DOHH2 (cell line): ENCODE measurements at regions not wholly inside any gene's neighbourhood (a gene's known extent, or its start where the extent isn't known, plus 50 kb on each side); places are given as distances from the start of the nearest gene placed in this dataset.
"Not testable (repeated sequence)": the region's sequence is repeated elsewhere in the genome, so short reads cannot be mapped to it uniquely, and the experiment has no call there.

Experiments
- H3F3A ChIP-seq: fragments of 200-600 bp; sonication (generic), shearing (Covaris generic); 2 replicates; pipeline ENCODE4 v1.6.0; 2016; ENCODE audit warnings: antibody characterized with exemption, mild to moderate bottlenecking; ENCODE audit not compliant: control insufficient read depth, insufficient read depth
- H3K27ac ChIP-seq: fragments of 200-600 bp; sonication (generic); 2 replicates; pipeline ENCODE4 v1.5.1; 2014; ENCODE audit warnings: low read depth, mild to moderate bottlenecking, low read length, moderate library complexity
- H3K27me3 ChIP-seq: fragments of 200-600 bp; sonication (generic); 2 replicates; pipeline ENCODE4 v1.6.1; 2014; ENCODE audit warnings: mild to moderate bottlenecking, low read length, mixed read lengths; ENCODE audit not compliant: control insufficient read depth
- H3K36me3 ChIP-seq: fragments of 200-600 bp; sonication (generic); 2 replicates; pipeline ENCODE4 v1.6.1; 2014; ENCODE audit warnings: mild to moderate bottlenecking, low read length, moderate library complexity, mixed read lengths; ENCODE audit not compliant: control insufficient read depth
- H3K4me1 ChIP-seq: fragments of 200-600 bp; sonication (generic); 2 replicates; pipeline ENCODE4 v1.6.1; 2014; ENCODE audit warnings: mild to moderate bottlenecking, low read length, mixed read lengths; ENCODE audit not compliant: control insufficient read depth
- H3K4me2 ChIP-seq: fragments of 200-600 bp; sonication (generic); 2 replicates; pipeline ENCODE4 v1.6.0; 2014; ENCODE audit warnings: mild to moderate bottlenecking, low read length, moderate library complexity
- H3K4me3 ChIP-seq: fragments of 200-600 bp; sonication (generic); 2 replicates; pipeline ENCODE4 v1.5.1; 2014; ENCODE audit warnings: mild to moderate bottlenecking, low read length, mixed read lengths
- H3K79me2 ChIP-seq: fragments of 200-600 bp; sonication (generic); 2 replicates; pipeline ENCODE4 v1.6.1; 2014; ENCODE audit warnings: mild to moderate bottlenecking, low read length, mixed read lengths; ENCODE audit not compliant: control insufficient read depth
- H3K9me2 ChIP-seq: fragments of 200-600 bp; sonication (generic); replicated peaks from 2 replicates; pipeline ENCODE4 v1.6.1; 2014; ENCODE audit warnings: mild to moderate bottlenecking, low read length, mixed read lengths; ENCODE audit not compliant: control insufficient read depth
- H3K9me3 ChIP-seq: fragments of 200-600 bp; sonication (generic); 2 replicates; pipeline ENCODE4 v1.6.1; 2014; ENCODE audit warnings: antibody characterized with exemption, low read length, mixed read lengths; ENCODE audit not compliant: control insufficient read depth, insufficient read depth
- H4K20me1 ChIP-seq: fragments of 200-600 bp; sonication (generic); 2 replicates; pipeline ENCODE4 v1.6.0; 2014; ENCODE audit warnings: low read depth, mild to moderate bottlenecking, antibody characterized with exemption, low read length, moderate library complexity; ENCODE audit not compliant: control insufficient read depth, insufficient read depth
- EZH2phosphoT487 ChIP-seq: fragments of 200-600 bp; sonication (generic); IDR thresholded peaks from 2 replicates; pipeline ENCODE4 v1.6.1; 2017; ENCODE audit warnings: borderline replicate concordance, mild to moderate bottlenecking, antibody characterized with exemption, low read length, moderate library complexity, mixed read lengths
- TF ChIP-seq, protein P1 (sequence below): fragments of 200-600 bp; sonication (generic); IDR thresholded peaks from one replicate; pipeline ENCODE4 v1.5.1; 2014; ENCODE audit warnings: antibody characterized with exemption, mild to moderate bottlenecking, low read depth, low read length; ENCODE audit not compliant: poor library complexity, severe bottlenecking

DNA sequence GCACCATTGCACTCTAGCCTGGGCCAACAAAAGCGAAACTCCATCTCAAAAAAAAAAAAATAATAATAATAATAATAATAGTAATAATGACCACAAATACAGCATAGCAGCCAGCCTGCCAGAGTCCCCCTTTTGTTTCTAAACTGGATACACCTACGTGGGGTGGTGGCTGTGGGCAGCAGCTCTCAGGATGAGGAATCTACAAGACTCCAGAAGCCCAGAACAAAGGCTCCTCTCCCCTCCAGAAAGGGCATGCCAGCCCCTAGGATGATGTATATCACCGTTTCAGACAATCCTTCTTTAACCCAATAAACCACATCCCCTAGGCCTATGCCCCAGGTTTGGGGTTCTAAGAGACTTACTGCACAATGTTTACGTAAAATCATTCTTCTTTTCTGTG, 155.9 kb downstream of the QRSL1 start:
- H3K9me2 ChIP-seq = no peaks in the 10 kb centered on the region
- H3K27ac ChIP-seq = no peak overlapping the region
- H3K27me3 ChIP-seq = no peaks in the 10 kb centered on the region
- no peaks in the 10 kb centered on the region for H4K20me1 ChIP-seq
- H3K36me3 ChIP-seq = no peaks in the 10 kb centered on the region
- H3K4me3 ChIP-seq = no peak overlapping the region
- no peak for TF ChIP-seq EZH2phosphoT487
- TF ChIP-seq, protein P1, sequence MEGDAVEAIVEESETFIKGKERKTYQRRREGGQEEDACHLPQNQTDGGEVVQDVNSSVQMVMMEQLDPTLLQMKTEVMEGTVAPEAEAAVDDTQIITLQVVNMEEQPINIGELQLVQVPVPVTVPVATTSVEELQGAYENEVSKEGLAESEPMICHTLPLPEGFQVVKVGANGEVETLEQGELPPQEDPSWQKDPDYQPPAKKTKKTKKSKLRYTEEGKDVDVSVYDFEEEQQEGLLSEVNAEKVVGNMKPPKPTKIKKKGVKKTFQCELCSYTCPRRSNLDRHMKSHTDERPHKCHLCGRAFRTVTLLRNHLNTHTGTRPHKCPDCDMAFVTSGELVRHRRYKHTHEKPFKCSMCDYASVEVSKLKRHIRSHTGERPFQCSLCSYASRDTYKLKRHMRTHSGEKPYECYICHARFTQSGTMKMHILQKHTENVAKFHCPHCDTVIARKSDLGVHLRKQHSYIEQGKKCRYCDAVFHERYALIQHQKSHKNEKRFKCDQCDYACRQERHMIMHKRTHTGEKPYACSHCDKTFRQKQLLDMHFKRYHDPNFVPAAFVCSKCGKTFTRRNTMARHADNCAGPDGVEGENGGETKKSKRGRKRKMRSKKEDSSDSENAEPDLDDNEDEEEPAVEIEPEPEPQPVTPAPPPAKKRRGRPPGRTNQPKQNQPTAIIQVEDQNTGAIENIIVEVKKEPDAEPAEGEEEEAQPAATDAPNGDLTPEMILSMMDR = no peak
- no peaks in the 10 kb centered on the region for H3F3A ChIP-seq
- H3K79me2 ChIP-seq = no peaks in the 10 kb centered on the region
- H3K9me3 ChIP-seq = peaks cover 3% of the 10 kb centered on the region
- no peaks in the 10 kb centered on the region for H3K4me1 ChIP-seq
- H3K4me2 ChIP-seq = no peak overlapping the region

DNA sequence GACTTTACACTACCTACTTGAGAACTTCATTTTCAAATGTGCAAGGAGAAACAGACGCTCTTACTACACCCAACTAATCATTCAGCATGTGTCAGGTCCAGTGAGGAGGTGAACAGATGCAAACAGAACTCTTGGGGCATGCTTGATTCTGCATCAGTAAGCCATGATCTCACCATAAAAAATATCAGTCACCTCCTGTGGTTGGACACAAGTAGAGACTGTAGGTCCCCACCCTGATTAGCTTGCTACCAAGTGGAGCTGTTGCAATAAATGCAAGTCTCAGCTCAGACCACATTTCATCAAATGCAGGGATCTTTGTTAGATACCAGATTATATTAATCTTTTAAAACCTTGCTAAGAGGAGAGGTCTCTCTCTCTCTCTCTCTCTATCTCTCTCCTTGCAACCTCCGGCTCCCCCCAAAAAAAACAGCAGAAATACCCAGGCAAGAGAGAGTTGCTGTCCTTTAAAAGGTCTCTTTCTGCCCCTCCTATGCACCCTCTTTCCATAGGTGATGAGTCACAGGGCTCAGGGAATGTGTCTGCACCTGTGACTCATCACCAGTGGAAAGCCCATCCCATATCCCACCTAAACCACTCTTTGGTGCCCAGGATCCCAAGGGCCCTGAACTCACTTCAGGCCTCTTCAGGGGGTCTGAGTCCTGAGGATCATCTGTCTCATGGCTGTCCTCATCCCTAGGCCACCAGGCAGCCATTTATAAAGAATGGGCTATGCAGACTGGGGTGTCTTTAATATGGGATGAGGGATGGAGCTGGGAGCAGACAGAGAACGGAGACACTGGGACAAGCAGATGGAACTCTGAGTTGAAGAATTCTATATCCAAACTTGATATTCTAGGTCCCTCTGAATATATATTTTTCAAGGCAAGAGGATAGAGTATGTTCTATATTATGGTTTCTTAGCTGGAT, 154.5 kb downstream of the QRSL1 start:
- Histone ChIP-seq H3K36me3 (no peaks in the 10 kb centered on the region), H3K79me2 (no peaks in the 10 kb centered on the region), H3K4me1 (no peaks in the 10 kb centered on the region), H3K4me2 (no peak overlapping the region), H3F3A (no peaks in the 10 kb centered on the region), H3K4me3 (no peak overlapping the region), H3K27me3 (no peaks in the 10 kb centered on the region), H3K9me3 (peaks cover 11% of the 10 kb centered on the region), H3K9me2 (no peaks in the 10 kb centered on the region), H4K20me1 (no peaks in the 10 kb centered on the region), H3K27ac (no peak overlapping the region)
- TF ChIP-seq, protein P1 = no peak
- no peak for TF ChIP-seq EZH2phosphoT487

DNA sequence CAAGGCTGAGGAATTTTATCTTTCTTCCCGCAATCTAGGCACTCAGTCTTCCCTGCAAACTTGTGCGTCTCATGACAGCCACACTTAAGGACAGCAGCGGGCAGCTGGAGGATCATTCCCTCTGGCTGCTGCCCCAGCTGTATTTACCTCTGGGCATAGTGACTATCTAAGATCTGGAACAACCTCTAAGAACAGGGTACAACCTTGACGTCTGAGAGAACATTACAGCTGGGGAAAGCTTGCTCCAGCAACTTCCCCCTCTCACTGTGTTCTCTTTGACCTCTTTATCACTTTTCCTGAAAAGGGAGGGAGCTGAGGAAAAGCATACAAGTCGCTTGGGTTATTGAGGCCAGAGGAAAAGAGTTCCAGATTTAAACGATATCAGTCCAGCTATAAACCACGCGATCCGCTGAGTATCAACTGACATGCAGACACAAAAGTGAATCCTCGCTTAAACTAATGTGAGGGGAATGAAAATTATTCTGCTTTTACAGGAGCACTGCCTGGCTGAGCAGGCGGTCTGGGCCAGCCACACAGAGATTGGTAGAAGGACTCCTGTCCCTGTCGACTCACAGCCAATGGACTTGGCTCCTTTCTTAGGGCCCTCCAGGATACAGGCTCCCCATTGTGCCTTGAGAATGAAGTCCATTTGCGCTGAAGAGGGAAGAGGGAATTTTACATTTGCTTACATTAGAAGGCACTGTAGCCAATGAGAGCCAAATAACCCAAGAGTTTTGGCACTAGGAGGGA, 153.3 kb downstream of the QRSL1 start:
- TF ChIP-seq, protein P1 = no peak
- no peak for TF ChIP-seq EZH2phosphoT487
- Histone ChIP-seq H3K27ac (no peak overlapping the region), H3K9me2 (no peaks in the 10 kb centered on the region), H3F3A (no peaks in the 10 kb centered on the region), H3K4me2 (no peak overlapping the region), H3K9me3 (peaks cover 15% of the 10 kb centered on the region), H3K36me3 (no peaks in the 10 kb centered on the region), H3K79me2 (no peaks in the 10 kb centered on the region), H3K4me3 (no peak overlapping the region), H4K20me1 (no peaks in the 10 kb centered on the region), H3K4me1 (no peaks in the 10 kb centered on the region), H3K27me3 (no peaks in the 10 kb centered on the region)

DNA sequence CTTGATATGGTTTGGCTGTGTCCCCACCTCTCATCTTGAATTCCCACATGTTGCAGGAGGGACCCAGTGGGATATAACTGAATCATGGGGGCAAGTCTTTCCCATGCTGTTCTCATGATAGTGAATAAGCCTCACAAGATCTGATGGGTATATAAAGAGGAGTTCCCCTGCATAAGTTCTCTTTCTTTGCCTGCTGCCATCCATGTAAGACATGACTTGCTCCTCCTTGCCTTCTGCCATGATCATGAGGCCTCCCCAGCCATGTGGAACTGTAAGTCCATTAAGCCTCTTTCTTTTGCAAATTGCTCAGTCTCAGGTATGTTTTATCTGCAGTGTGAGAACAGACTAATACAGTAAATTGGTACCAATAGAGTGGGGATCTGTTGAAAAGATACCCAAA, 150.2 kb downstream of the QRSL1 start:
- not testable (repeated sequence) for H4K20me1 ChIP-seq, H3K4me3 ChIP-seq, H3K27me3 ChIP-seq

More for the DNA sequence above, 150.2 kb downstream of the QRSL1 start:
- not testable (repeated sequence) for H3K9me2 ChIP-seq, H3K4me2 ChIP-seq, H3K79me2 ChIP-seq, H3F3A ChIP-seq, H3K4me1 ChIP-seq, H3K27ac ChIP-seq, H3K36me3 ChIP-seq
- H3K9me3 ChIP-seq = peaks cover 15% of the 10 kb centered on the region
